ENCODE measurements at regions not wholly inside any gene's neighbourhood (a gene's known extent, or its start where the extent isn't known, plus 50 kb on each side); places are given as distances from the start of the nearest gene placed in this dataset.

DNA sequence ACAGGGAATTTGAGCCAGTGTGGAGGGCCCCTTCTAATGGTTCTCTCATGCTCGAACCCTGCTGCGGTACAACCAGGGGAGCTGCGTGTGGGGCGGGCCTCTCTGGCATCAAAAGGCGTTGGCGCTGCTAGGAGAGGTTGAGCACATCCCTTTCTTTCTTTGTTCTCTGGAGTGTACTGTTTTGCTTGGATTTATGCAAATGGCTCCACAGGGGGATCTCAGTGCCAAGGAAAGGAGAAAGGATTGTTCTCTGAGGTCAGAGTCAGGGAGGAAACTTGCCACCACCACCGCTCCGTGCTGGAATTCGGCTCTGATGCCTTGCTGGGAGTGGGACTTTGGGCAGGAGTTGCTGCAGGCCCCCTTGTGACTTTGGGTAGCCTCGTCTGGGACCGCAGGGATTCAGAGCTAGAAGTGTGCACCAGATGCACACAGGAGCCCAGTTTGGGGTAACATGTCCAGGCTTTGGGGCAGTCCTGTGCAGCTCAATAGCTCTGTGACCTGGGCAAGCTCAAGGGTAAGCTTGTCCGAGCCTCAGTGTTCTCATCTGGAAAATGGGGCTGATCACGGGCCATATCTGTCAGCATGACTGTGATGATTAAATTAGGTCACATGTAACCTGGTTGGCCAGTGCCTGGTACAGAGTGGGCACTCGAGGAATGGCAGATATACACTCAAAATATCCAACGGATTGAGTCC, 353.0 kb upstream of the EEF2KMT start:
- Histone ChIP-seq H3K27me3 (ENCODE audit: low read depth, low read length) (no peaks in the 10 kb centered on the region), H3K9ac (ENCODE audit: low read length) (no peak overlapping the region), H3K4me1 (ENCODE audit: low read length) (no peaks in the 10 kb centered on the region), H4K20me1 (ENCODE audit: insufficient read depth, low read length) (no peaks in the 10 kb centered on the region), H3K36me3 (replicated peaks; ENCODE audit: low read depth, low read length) (no peaks in the 10 kb centered on the region), H3K4me3 (ENCODE audit: low read length) (no peak overlapping the region), H3K9me3 (ENCODE audit: insufficient read depth, low read length) (no peaks in the 10 kb centered on the region), H3K79me2 (ENCODE audit: low read length) (no peaks in the 10 kb centered on the region), H3K4me2 (ENCODE audit: low read length) (no peak overlapping the region), H3K27ac (ENCODE audit: low read length) (no peak overlapping the region), H2AFZ (ENCODE audit: low read depth, low read length) (no peak overlapping the region)
- TF ChIP-seq EZH2phosphoT487 (IDR thresholded peaks at IDR 0.05; ENCODE audit: low read depth): no peak
- TF ChIP-seq, protein P1, sequence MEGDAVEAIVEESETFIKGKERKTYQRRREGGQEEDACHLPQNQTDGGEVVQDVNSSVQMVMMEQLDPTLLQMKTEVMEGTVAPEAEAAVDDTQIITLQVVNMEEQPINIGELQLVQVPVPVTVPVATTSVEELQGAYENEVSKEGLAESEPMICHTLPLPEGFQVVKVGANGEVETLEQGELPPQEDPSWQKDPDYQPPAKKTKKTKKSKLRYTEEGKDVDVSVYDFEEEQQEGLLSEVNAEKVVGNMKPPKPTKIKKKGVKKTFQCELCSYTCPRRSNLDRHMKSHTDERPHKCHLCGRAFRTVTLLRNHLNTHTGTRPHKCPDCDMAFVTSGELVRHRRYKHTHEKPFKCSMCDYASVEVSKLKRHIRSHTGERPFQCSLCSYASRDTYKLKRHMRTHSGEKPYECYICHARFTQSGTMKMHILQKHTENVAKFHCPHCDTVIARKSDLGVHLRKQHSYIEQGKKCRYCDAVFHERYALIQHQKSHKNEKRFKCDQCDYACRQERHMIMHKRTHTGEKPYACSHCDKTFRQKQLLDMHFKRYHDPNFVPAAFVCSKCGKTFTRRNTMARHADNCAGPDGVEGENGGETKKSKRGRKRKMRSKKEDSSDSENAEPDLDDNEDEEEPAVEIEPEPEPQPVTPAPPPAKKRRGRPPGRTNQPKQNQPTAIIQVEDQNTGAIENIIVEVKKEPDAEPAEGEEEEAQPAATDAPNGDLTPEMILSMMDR (IDR thresholded peaks at IDR 0.05; ENCODE audit: low read depth, low read length): no peak

DNA sequence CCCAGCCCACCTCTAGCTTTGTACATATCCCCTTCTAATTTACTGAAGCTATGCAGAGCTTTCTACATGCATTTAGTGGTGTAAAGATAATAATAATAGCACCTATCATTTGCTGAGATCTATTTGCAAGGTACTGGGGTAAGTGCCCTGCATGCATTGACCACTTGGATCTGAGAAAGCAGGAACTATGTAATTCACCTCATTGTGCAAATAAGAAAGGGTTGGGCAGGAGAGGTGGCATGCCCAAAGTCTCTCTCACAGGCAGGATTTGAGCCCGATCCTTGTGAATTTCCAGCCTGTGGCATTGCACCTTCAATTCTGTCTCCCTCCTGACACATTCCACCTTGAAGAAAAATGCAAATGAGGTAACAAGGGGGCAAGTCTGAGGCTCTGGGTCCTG, 352.3 kb upstream of the EEF2KMT start:
- Histone ChIP-seq H3K36me3 (replicated peaks; ENCODE audit: low read depth, low read length) (no peaks in the 10 kb centered on the region), H3K79me2 (ENCODE audit: low read length) (no peaks in the 10 kb centered on the region), H3K27ac (ENCODE audit: low read length) (no peak overlapping the region), H3K27me3 (ENCODE audit: low read depth, low read length) (no peaks in the 10 kb centered on the region), H3K4me3 (ENCODE audit: low read length) (no peak overlapping the region), H3K4me1 (ENCODE audit: low read length) (no peaks in the 10 kb centered on the region), H3K9ac (ENCODE audit: low read length) (no peak overlapping the region), H3K9me3 (ENCODE audit: insufficient read depth, low read length) (no peaks in the 10 kb centered on the region), H3K4me2 (ENCODE audit: low read length) (no peak overlapping the region), H4K20me1 (ENCODE audit: insufficient read depth, low read length) (no peaks in the 10 kb centered on the region), H2AFZ (ENCODE audit: low read depth, low read length) (no peak overlapping the region)
- TF ChIP-seq, protein P1 (IDR thresholded peaks at IDR 0.05; ENCODE audit: low read depth, low read length): no peak
- no peak for TF ChIP-seq EZH2phosphoT487 (IDR thresholded peaks at IDR 0.05; ENCODE audit: low read depth)

DNA sequence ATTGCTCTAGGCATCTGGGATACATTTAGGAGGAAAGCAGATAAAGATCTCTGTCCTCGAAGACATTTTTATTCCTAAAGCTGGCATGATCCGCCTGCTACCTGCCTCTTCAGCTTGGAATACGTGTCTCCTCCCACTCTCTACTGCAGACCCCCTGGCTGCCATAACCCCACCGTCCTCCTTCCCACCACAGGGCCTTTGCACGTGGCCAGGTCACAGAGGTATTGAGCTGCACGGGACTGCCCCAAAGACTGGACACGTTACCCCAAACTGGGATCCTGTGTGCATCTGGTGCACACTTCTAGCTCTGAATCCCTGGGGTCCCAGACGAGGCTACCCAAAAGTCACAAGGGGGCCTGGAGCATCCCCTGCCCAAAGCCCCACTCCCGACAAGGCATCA, 351.2 kb upstream of the EEF2KMT start:
- no peaks in the 10 kb centered on the region for H3K79me2 ChIP-seq (ENCODE audit: low read length)
- H2AFZ ChIP-seq (ENCODE audit: low read depth, low read length): no peak overlapping the region
- TF ChIP-seq, protein P1 (IDR thresholded peaks at IDR 0.05; ENCODE audit: low read depth, low read length): no peak
- no peaks in the 10 kb centered on the region for H3K9me3 ChIP-seq (ENCODE audit: insufficient read depth, low read length)
- H3K27ac ChIP-seq (ENCODE audit: low read length): no peak overlapping the region
- H3K4me1 ChIP-seq (ENCODE audit: low read length): no peaks in the 10 kb centered on the region
- no peak overlapping the region for H3K4me2 ChIP-seq (ENCODE audit: low read length)
- no peaks in the 10 kb centered on the region for H4K20me1 ChIP-seq (ENCODE audit: insufficient read depth, low read length)
- no peak overlapping the region for H3K4me3 ChIP-seq (ENCODE audit: low read length)
- no peaks in the 10 kb centered on the region for H3K36me3 ChIP-seq (replicated peaks; ENCODE audit: low read depth, low read length)
- H3K9ac ChIP-seq (ENCODE audit: low read length): no peak overlapping the region
- no peaks in the 10 kb centered on the region for H3K27me3 ChIP-seq (ENCODE audit: low read depth, low read length)

DNA sequence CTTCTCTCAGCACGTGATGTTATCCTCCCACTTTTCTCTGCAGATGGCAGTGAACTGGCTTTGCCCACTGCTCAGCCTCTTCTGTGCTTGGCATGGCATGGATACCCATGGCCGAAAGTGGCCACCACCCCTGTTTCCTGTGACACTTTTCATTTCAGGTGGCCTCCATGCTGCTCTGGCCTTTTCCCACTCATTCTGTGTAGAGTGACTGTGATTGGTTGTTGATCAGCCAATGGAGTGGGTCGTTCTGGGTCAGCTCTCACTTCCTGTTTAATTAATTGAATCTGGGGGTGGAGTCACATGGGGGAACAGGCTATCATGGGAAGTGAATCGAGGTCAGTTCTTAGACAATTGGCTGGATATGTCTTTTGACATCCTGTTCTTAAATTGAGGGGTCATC, 350.1 kb upstream of the EEF2KMT start:
- Histone ChIP-seq H3K79me2 (ENCODE audit: low read length) (no peaks in the 10 kb centered on the region), H4K20me1 (ENCODE audit: insufficient read depth, low read length) (no peaks in the 10 kb centered on the region), H3K27me3 (ENCODE audit: low read depth, low read length) (no peaks in the 10 kb centered on the region), H3K4me2 (ENCODE audit: low read length) (no peak overlapping the region), H3K9me3 (ENCODE audit: insufficient read depth, low read length) (no peaks in the 10 kb centered on the region), H3K4me3 (ENCODE audit: low read length) (no peak overlapping the region), H3K4me1 (ENCODE audit: low read length) (no peaks in the 10 kb centered on the region), H3K36me3 (replicated peaks; ENCODE audit: low read depth, low read length) (no peaks in the 10 kb centered on the region), H3K9ac (ENCODE audit: low read length) (no peak overlapping the region), H3K27ac (ENCODE audit: low read length) (no peak overlapping the region), H2AFZ (ENCODE audit: low read depth, low read length) (no peak overlapping the region)
- TF ChIP-seq EZH2phosphoT487 (IDR thresholded peaks at IDR 0.05; ENCODE audit: low read depth): no peak
- TF ChIP-seq, protein P1 (IDR thresholded peaks at IDR 0.05; ENCODE audit: low read depth, low read length): no peak
